SH-SY5Y (cell line): ENCODE measurements at regions not wholly inside any gene's neighbourhood (a gene's known extent, or its start where the extent isn't known, plus 50 kb on each side); places are given as distances from the start of the nearest gene placed in this dataset.

Source experiments
- GATA2 ChIP-seq: IDR thresholded peaks from 2 replicates; pipeline ENCODE4 v1.6.1; 2011; ENCODE audit warnings: mild to moderate bottlenecking, low read depth, low read length
- GATA3 ChIP-seq: IDR thresholded peaks from 2 replicates; pipeline ENCODE4 v1.6.1; 2011; ENCODE audit warnings: low read depth, mild to moderate bottlenecking, low read length, moderate library complexity

GRCh38 chr12:13882176-13882575 lies 99.2 kb downstream of the GRIN2B start:
- no peak for TF ChIP-seq GATA2
- TF ChIP-seq GATA3: no peak
